Ascending aorta (tissue), 2 donors: ENCODE measurements at regions not wholly inside any gene's neighbourhood (a gene's known extent, or its start where the extent isn't known, plus 50 kb on each side); places are given as distances from the start of the nearest gene placed in this dataset.

Experiments
- DNase-seq, 2 donors: peaks; one replicate each; pipeline ENCODE4 v3.0.0-alpha.2; 2019; ENCODE audit warnings: low spot score in 2 of 2
- H3K27ac ChIP-seq, 2 donors: fragments of 200-600 bp; sonication (generic); one replicate each; pipeline ENCODE4 v1.5.1; 2016 to 2017; ENCODE audit warnings: mild to moderate bottlenecking in 1 of 2
- H3K27me3 ChIP-seq: fragments of 200-600 bp; sonication (generic); one replicate; pipeline ENCODE4 v1.5.1; 2017
- H3K36me3 ChIP-seq, 2 donors: fragments of 200-600 bp; sonication (generic); one replicate each; pipeline ENCODE4 v1.5.1; 2016
- H3K4me1 ChIP-seq, 2 donors: fragments of 200-600 bp; sonication (generic); one replicate each; pipeline ENCODE4 v1.5.1; 2016 to 2017; ENCODE audit warnings: mild to moderate bottlenecking in 1 of 2
- H3K4me3 ChIP-seq, 2 donors: fragments of 200-600 bp; sonication (generic); one replicate each; pipeline ENCODE4 v1.5.1; 2016 to 2017; ENCODE audit warnings: mild to moderate bottlenecking in 1 of 2
- H3K9me3 ChIP-seq, 2 donors: fragments of 200-600 bp; sonication (generic); one replicate each; pipeline ENCODE4 v1.5.1; 2016
- intact Hi-C: fragments of 100-400 bp; cut with DNase I; formaldehyde crosslinking; loops from one replicate; pipeline ENCODE4 v1.15.1; 2023
- TF ChIP-seq, protein P1 (sequence below), 3 experiments: fragments of 200-600 bp in 2 of 3; fragments of 450-650 bp in 1 of 3; sonication (generic) in 2 of 3; IDR thresholded peaks; one replicate each; pipeline ENCODE4 v1.5.1; 2016 to 2019; ENCODE audit warnings: antibody characterized with exemption in 3 of 3, mild to moderate bottlenecking in 1 of 3, moderate library complexity in 1 of 3

DNA sequence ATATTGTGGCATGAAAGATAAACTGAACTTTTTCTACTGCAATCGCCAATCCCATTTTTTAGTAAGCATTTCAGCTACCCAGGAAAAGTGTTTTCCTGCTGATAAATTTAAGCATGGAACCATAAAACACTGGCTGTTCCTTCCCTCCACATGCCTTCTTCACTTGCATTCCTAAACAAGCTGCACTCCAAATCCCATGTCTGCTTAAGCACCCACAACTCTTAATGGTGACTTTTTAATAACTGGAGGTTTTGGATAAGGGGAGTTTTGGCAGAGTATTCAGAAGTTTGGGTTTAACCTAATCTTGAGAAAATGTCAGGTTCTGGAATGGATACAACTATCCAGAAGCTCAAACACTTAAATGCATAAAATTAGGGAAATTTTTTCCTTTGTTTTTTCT, 345.6 kb upstream of the CA10 start:
- Histone ChIP-seq H3K36me3 (no peaks in the 10 kb centered on the region), H3K9me3 (no peaks in the 10 kb centered on the region), H3K4me3 (no peak overlapping the region), H3K4me1 (no peaks in the 10 kb centered on the region), H3K27me3 (no peaks in the 10 kb centered on the region), H3K27ac (no peak overlapping the region)
- TF ChIP-seq, protein P1, sequence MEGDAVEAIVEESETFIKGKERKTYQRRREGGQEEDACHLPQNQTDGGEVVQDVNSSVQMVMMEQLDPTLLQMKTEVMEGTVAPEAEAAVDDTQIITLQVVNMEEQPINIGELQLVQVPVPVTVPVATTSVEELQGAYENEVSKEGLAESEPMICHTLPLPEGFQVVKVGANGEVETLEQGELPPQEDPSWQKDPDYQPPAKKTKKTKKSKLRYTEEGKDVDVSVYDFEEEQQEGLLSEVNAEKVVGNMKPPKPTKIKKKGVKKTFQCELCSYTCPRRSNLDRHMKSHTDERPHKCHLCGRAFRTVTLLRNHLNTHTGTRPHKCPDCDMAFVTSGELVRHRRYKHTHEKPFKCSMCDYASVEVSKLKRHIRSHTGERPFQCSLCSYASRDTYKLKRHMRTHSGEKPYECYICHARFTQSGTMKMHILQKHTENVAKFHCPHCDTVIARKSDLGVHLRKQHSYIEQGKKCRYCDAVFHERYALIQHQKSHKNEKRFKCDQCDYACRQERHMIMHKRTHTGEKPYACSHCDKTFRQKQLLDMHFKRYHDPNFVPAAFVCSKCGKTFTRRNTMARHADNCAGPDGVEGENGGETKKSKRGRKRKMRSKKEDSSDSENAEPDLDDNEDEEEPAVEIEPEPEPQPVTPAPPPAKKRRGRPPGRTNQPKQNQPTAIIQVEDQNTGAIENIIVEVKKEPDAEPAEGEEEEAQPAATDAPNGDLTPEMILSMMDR (IDR thresholded peaks at IDR 0.05), result no peak
- intact Hi-C loops, result no loop called here
- DNase-seq, result no peak

DNA sequence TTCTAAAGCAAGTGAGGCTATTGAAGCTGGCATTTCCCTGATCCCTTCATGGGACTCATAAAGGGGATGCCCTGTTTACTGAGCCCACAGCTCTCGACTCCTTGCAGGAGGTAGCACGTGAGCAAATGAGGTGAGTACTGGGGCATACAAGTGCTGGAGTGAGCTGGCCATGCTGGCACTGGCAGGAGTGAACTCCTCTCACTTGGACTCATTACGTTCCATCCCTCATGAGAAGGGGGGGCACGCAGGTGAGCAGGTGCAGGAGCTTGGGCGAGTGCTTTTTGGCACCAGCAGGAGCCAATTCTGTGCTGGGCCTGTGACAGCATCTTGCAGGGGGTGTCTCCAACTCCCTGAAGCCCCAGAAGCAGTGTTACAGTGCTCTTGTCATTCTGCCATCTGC, 337.1 kb upstream of the CA10 start:
- Histone ChIP-seq H3K36me3 (no peaks in the 10 kb centered on the region), H3K9me3 (no peaks in the 10 kb centered on the region), H3K4me3 (no peak overlapping the region), H3K4me1 (no peaks in the 10 kb centered on the region), H3K27me3 (no peaks in the 10 kb centered on the region), H3K27ac (no peak overlapping the region)
- TF ChIP-seq, protein P1 (IDR thresholded peaks at IDR 0.05), result no peak
- DNase-seq, result no peak
- intact Hi-C loops, result no loop called here

GRCh38 chr17:52482271-52482670, 323.8 kb upstream of the CA10 start:
- intact Hi-C loops, result no loop called here
- no peaks in the 10 kb centered on the region for H3K4me1 ChIP-seq
- no peak overlapping the region for H3K4me3 ChIP-seq
- no peak overlapping the region for H3K27ac ChIP-seq
- H3K27me3 ChIP-seq, result no peaks in the 10 kb centered on the region
- no peak for DNase-seq
- TF ChIP-seq, protein P1 (IDR thresholded peaks at IDR 0.05), result no peak
- no peaks in the 10 kb centered on the region for H3K36me3 ChIP-seq
- H3K9me3 ChIP-seq, result peaks cover 0 to 6% of the 10 kb centered on the region in 2 donors

- no peaks in the 10 kb centered on the region for H3K27me3 ChIP-seq
- intact Hi-C loops, result no loop called here
- DNase-seq, result no peak
- H3K27ac ChIP-seq, result no peak overlapping the region
- peaks cover 0 to 4% of the 10 kb centered on the region in 2 donors for H3K9me3 ChIP-seq
- H3K4me1 ChIP-seq, result no peaks in the 10 kb centered on the region
- TF ChIP-seq, protein P1 (IDR thresholded peaks at IDR 0.05), result no peak
- no peak overlapping the region for H3K4me3 ChIP-seq
- no peaks in the 10 kb centered on the region for H3K36me3 ChIP-seq
Observed at GRCh38 chr17:52477824-52478699, 319.5 kb upstream of the CA10 start.

- Histone ChIP-seq H3K9me3 (no peaks in the 10 kb centered on the region), H3K4me3 (no peak overlapping the region), H3K27me3 (no peaks in the 10 kb centered on the region), H3K36me3 (no peaks in the 10 kb centered on the region), H3K27ac (no peak overlapping the region), H3K4me1 (no peaks in the 10 kb centered on the region)
- intact Hi-C loops, result no loop called here
- DNase-seq, result no peak
- TF ChIP-seq, protein P1 (IDR thresholded peaks at IDR 0.05), result no peak
Observed at GRCh38 chr17:52476638-52477313, 318.3 kb upstream of the CA10 start.
